Endodermal cell (in vitro differentiated cells): ENCODE measurements at regions not wholly inside any gene's neighbourhood (a gene's known extent, or its start where the extent isn't known, plus 50 kb on each side); places are given as distances from the start of the nearest gene placed in this dataset.

ENCODE experiments used
- DNase-seq: peaks from one replicate; pipeline ENCODE4 v3.0.0-alpha.2; 2017
- H3K27ac ChIP-seq: 2 replicates; pipeline ENCODE4 v1.5.1; 2013; ENCODE audit warnings: mild to moderate bottlenecking, low read depth, low read length, moderate library complexity
- H3K27me3 ChIP-seq: 2 replicates; pipeline ENCODE4 v1.6.1; 2013; ENCODE audit warnings: mild to moderate bottlenecking, low read length, moderate library complexity; ENCODE audit not compliant: insufficient read depth, control insufficient read depth, poor library complexity, severe bottlenecking
- H3K36me3 ChIP-seq: 2 replicates; pipeline ENCODE4 v1.7.0; 2013; ENCODE audit warnings: mild to moderate bottlenecking, low read length, moderate library complexity; ENCODE audit not compliant: control insufficient read depth, insufficient read depth
- H3K4me1 ChIP-seq: one replicate; pipeline ENCODE4 v1.7.0; 2013; ENCODE audit warnings: low read length; ENCODE audit not compliant: control insufficient read depth, insufficient read depth
- H3K4me3 ChIP-seq: 2 replicates; pipeline ENCODE4 v1.5.1; 2013; ENCODE audit warnings: mild to moderate bottlenecking, low read length, moderate library complexity
- H3K9ac ChIP-seq: 2 replicates; pipeline ENCODE4 v1.6.1; 2013; ENCODE audit warnings: mild to moderate bottlenecking, low read length, moderate library complexity; ENCODE audit not compliant: poor library complexity, severe bottlenecking; ENCODE audit errors: extremely low read depth
- H3K9me3 ChIP-seq: 2 replicates; pipeline ENCODE4 v1.6.1; 2013; ENCODE audit warnings: mild to moderate bottlenecking, low read length, moderate library complexity; ENCODE audit not compliant: control insufficient read depth
- H3K27ac Mint-ChIP-seq: 2 replicates; pipeline ENCODE4 v1.8.0; 2020; ENCODE audit warnings: mixed read lengths
- H3K27me3 Mint-ChIP-seq: 2 replicates; pipeline ENCODE4 v1.8.0; 2021; ENCODE audit warnings: mild to moderate bottlenecking, mixed read lengths; ENCODE audit not compliant: insufficient read depth
- H3K36me3 Mint-ChIP-seq: 2 replicates; pipeline ENCODE4 v1.8.0; 2020; ENCODE audit warnings: low read depth, mixed read lengths
- H3K4me1 Mint-ChIP-seq: 2 replicates; pipeline ENCODE4 v1.8.0; 2020; ENCODE audit warnings: mixed read lengths
- H3K4me3 Mint-ChIP-seq: 2 replicates; pipeline ENCODE4 v1.8.0; 2020; ENCODE audit warnings: mild to moderate bottlenecking, moderate library complexity, mixed read lengths
- H3K9me3 Mint-ChIP-seq: 2 replicates; pipeline ENCODE4 v1.8.0; 2020; ENCODE audit warnings: mild to moderate bottlenecking, mixed read lengths
- CTCF ChIP-seq: fragments of 200-600 bp; sonication (generic); conservative IDR thresholded peaks from 2 replicates; pipeline ENCODE4 v1.5.0; 2021; ENCODE audit warnings: antibody characterized with exemption, mild to moderate bottlenecking
- WGBS, 2 experiments: methylation state at CpG; one replicate each; pipeline versions ENCODE4 v1.1.5 to v1.1.7; 2013; ENCODE audit warnings: missing lambda C conversion rate in 2 of 2, mixed read lengths in 1 of 2; ENCODE audit not compliant: insufficient coverage in 1 of 2, insufficient read length in 1 of 2; 5-methylcytosine and 5-hydroxymethylcytosine counted together

- H3K27ac ChIP-seq: no peak overlapping the region
- no peak overlapping the region for H3K4me3 Mint-ChIP-seq
- no peak overlapping the region for H3K27ac Mint-ChIP-seq
- H3K9ac ChIP-seq: no peak overlapping the region
- H3K4me1 Mint-ChIP-seq: peaks cover 5% of the 10 kb centered on the region
- no peak for DNase-seq
- H3K27me3 ChIP-seq: no peaks in the 10 kb centered on the region
- peaks cover 23% of the 10 kb centered on the region for H3K9me3 ChIP-seq
- no peak for TF ChIP-seq CTCF
- WGBS, 2 experiments: 85 to 100% methylated on average over 7 of the region's 7 CpGs
- no peak overlapping the region for H3K4me3 ChIP-seq
- H3K36me3 ChIP-seq: no peaks in the 10 kb centered on the region
- no peaks in the 10 kb centered on the region for H3K4me1 ChIP-seq
- H3K9me3 Mint-ChIP-seq: peaks cover 34% of the 10 kb centered on the region
- H3K27me3 Mint-ChIP-seq: no peaks in the 10 kb centered on the region
- peaks cover 8% of the 10 kb centered on the region for H3K36me3 Mint-ChIP-seq
Observed at GRCh38 chr14:104398656-104399055, 180.9 kb upstream of the C14orf180 start.

GRCh38 chr14:104399432-104400155 is 180.0 kb upstream of the C14orf180 start:
- 74 to 87% methylated on average over 6 to 10 of the region's 10 CpGs for WGBS, 2 experiments
- DNase-seq: peak; percentile 58
- Mint-ChIP-seq H3K9me3 (peaks cover 34% of the 10 kb centered on the region), H3K27me3 (no peaks in the 10 kb centered on the region), H3K36me3 (peaks cover 8% of the 10 kb centered on the region), H3K4me1 (peaks cover 5% of the 10 kb centered on the region), H3K27ac (no peak overlapping the region), H3K4me3 (no peak overlapping the region)
- Histone ChIP-seq H3K4me1 (no peaks in the 10 kb centered on the region), H3K27ac (peak overlapping the region; percentile 31), H3K9me3 (peaks cover 23% of the 10 kb centered on the region), H3K4me3 (no peak overlapping the region), H3K27me3 (no peaks in the 10 kb centered on the region), H3K36me3 (no peaks in the 10 kb centered on the region), H3K9ac (no peak overlapping the region)
- no peak for TF ChIP-seq CTCF

GRCh38 chr14:104400355-104400754 is 179.2 kb upstream of the C14orf180 start:
- H3K4me3 ChIP-seq: no peak overlapping the region
- H3K27ac ChIP-seq: no peak overlapping the region
- H3K27me3 ChIP-seq: no peaks in the 10 kb centered on the region
- Mint-ChIP-seq H3K4me3 (no peak overlapping the region), H3K27ac (no peak overlapping the region), H3K27me3 (no peaks in the 10 kb centered on the region), H3K9me3 (peaks cover 34% of the 10 kb centered on the region), H3K36me3 (peaks cover 8% of the 10 kb centered on the region), H3K4me1 (peaks cover 5% of the 10 kb centered on the region)
- H3K9ac ChIP-seq: no peak overlapping the region
- H3K4me1 ChIP-seq: no peaks in the 10 kb centered on the region
- WGBS, 2 experiments: 85 to 97% methylated on average over 4 of the region's 4 CpGs
- no peak for TF ChIP-seq CTCF
- no peaks in the 10 kb centered on the region for H3K36me3 ChIP-seq
- DNase-seq: no peak
- H3K9me3 ChIP-seq: peaks cover 23% of the 10 kb centered on the region
